ENCODE measurements at regions not wholly inside any gene's neighbourhood (a gene's known extent, or its start where the extent isn't known, plus 50 kb on each side); places are given as distances from the start of the nearest gene placed in this dataset.

- Histone ChIP-seq H3K4me2 (ENCODE audit: low read length) (no peak overlapping the region), H3K4me1 (ENCODE audit: control insufficient read depth, low read length) (no peaks in the 10 kb centered on the region), H4K20me1 (ENCODE audit: control insufficient read depth, insufficient read depth, low read depth, low read length) (no peaks in the 10 kb centered on the region), H3F3A (ENCODE audit: control insufficient read depth, insufficient read depth) (no peaks in the 10 kb centered on the region), H3K27me3 (ENCODE audit: control insufficient read depth, low read length) (no peaks in the 10 kb centered on the region), H3K4me3 (ENCODE audit: low read length) (no peak overlapping the region), H3K36me3 (ENCODE audit: control insufficient read depth, low read length) (no peaks in the 10 kb centered on the region), H3K79me2 (ENCODE audit: control insufficient read depth, low read length) (no peaks in the 10 kb centered on the region), H3K9me3 (ENCODE audit: control insufficient read depth, insufficient read depth, low read length) (no peaks in the 10 kb centered on the region), H3K9me2 (replicated peaks; ENCODE audit: control insufficient read depth, low read length) (no peaks in the 10 kb centered on the region), H3K27ac (ENCODE audit: low read depth, low read length) (no peak overlapping the region)
- TF ChIP-seq EZH2phosphoT487 (IDR thresholded peaks at IDR 0.05; ENCODE audit: borderline replicate concordance, low read length): no peak
- TF ChIP-seq, protein P1, sequence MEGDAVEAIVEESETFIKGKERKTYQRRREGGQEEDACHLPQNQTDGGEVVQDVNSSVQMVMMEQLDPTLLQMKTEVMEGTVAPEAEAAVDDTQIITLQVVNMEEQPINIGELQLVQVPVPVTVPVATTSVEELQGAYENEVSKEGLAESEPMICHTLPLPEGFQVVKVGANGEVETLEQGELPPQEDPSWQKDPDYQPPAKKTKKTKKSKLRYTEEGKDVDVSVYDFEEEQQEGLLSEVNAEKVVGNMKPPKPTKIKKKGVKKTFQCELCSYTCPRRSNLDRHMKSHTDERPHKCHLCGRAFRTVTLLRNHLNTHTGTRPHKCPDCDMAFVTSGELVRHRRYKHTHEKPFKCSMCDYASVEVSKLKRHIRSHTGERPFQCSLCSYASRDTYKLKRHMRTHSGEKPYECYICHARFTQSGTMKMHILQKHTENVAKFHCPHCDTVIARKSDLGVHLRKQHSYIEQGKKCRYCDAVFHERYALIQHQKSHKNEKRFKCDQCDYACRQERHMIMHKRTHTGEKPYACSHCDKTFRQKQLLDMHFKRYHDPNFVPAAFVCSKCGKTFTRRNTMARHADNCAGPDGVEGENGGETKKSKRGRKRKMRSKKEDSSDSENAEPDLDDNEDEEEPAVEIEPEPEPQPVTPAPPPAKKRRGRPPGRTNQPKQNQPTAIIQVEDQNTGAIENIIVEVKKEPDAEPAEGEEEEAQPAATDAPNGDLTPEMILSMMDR (IDR thresholded peaks at IDR 0.05; ENCODE audit: low read depth, low read length, poor library complexity, severe bottlenecking): no peak
These were observed 71.9 kb downstream of the OAT start for GRCh38 chr10:124346831-124347230.

DNA sequence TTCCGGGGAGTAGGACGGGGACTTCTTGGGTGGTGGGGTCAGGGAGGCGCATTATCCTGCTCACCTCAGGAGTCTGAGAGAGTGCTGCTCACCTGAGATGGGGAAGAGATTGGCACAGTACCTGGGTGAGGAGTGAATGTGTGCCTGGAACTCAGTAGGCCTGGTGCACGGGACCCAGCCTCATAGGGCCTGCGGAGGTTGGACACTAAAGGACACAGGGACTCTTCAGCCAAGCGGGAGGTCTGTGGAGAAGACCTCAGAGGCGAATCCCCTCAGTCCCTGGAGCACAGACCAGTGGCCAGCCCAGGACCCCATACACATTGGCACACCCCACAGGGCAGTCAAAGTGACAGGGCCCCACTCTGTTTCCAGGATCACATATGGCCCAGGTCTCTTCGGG, 73.2 kb downstream of the OAT start:
- Histone ChIP-seq H4K20me1 (ENCODE audit: control insufficient read depth, insufficient read depth, low read depth, low read length) (no peaks in the 10 kb centered on the region), H3K36me3 (ENCODE audit: control insufficient read depth, low read length) (no peaks in the 10 kb centered on the region), H3K4me2 (ENCODE audit: low read length) (no peak overlapping the region), H3K27ac (ENCODE audit: low read depth, low read length) (no peak overlapping the region), H3K9me2 (replicated peaks; ENCODE audit: control insufficient read depth, low read length) (no peaks in the 10 kb centered on the region), H3K27me3 (ENCODE audit: control insufficient read depth, low read length) (no peaks in the 10 kb centered on the region), H3K9me3 (ENCODE audit: control insufficient read depth, insufficient read depth, low read length) (no peaks in the 10 kb centered on the region), H3K79me2 (ENCODE audit: control insufficient read depth, low read length) (no peaks in the 10 kb centered on the region), H3F3A (ENCODE audit: control insufficient read depth, insufficient read depth) (no peaks in the 10 kb centered on the region), H3K4me3 (ENCODE audit: low read length) (no peak overlapping the region), H3K4me1 (ENCODE audit: control insufficient read depth, low read length) (peaks cover 11% of the 10 kb centered on the region)
- TF ChIP-seq EZH2phosphoT487 (IDR thresholded peaks at IDR 0.05; ENCODE audit: borderline replicate concordance, low read length): no peak
- TF ChIP-seq, protein P1 (IDR thresholded peaks at IDR 0.05; ENCODE audit: low read depth, low read length, poor library complexity, severe bottlenecking): no peak

DNA sequence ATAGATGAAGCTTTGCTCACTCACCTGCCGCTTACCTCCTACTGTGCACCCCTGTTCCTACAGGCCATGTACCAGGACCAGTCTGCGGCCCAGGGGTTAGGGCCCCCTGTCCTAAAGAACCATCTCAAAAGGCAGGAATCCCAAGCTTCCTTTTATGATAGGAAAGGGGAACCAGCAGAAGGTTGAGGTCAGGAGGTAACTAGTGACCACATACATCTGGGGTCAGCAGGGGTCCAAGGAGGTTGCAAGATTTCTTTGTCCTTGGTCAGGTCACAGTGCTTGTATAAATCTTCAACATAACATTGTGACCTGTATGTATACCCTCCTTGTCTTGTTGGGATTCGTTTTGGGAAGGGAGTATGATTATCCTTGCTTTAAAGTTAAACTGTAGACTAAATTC, 73.8 kb downstream of the OAT start:
- Histone ChIP-seq H3F3A (ENCODE audit: control insufficient read depth, insufficient read depth) (no peaks in the 10 kb centered on the region), H3K79me2 (ENCODE audit: control insufficient read depth, low read length) (no peaks in the 10 kb centered on the region), H3K36me3 (ENCODE audit: control insufficient read depth, low read length) (no peaks in the 10 kb centered on the region), H3K4me1 (ENCODE audit: control insufficient read depth, low read length) (peaks cover 15% of the 10 kb centered on the region), H3K9me2 (replicated peaks; ENCODE audit: control insufficient read depth, low read length) (no peaks in the 10 kb centered on the region), H3K9me3 (ENCODE audit: control insufficient read depth, insufficient read depth, low read length) (no peaks in the 10 kb centered on the region), H4K20me1 (ENCODE audit: control insufficient read depth, insufficient read depth, low read depth, low read length) (no peaks in the 10 kb centered on the region), H3K27me3 (ENCODE audit: control insufficient read depth, low read length) (no peaks in the 10 kb centered on the region), H3K4me2 (ENCODE audit: low read length) (no peak overlapping the region), H3K27ac (ENCODE audit: low read depth, low read length) (no peak overlapping the region), H3K4me3 (ENCODE audit: low read length) (no peak overlapping the region)
- TF ChIP-seq, protein P1 (IDR thresholded peaks at IDR 0.05; ENCODE audit: low read depth, low read length, poor library complexity, severe bottlenecking): no peak
- no peak for TF ChIP-seq EZH2phosphoT487 (IDR thresholded peaks at IDR 0.05; ENCODE audit: borderline replicate concordance, low read length)

GRCh38 chr10:124344266-124344590, 74.5 kb downstream of the OAT start:
- H3F3A ChIP-seq (ENCODE audit: control insufficient read depth, insufficient read depth): no peaks in the 10 kb centered on the region
- no peaks in the 10 kb centered on the region for H4K20me1 ChIP-seq (ENCODE audit: control insufficient read depth, insufficient read depth, low read depth, low read length)
- no peaks in the 10 kb centered on the region for H3K79me2 ChIP-seq (ENCODE audit: control insufficient read depth, low read length)
- TF ChIP-seq, protein P1 (IDR thresholded peaks at IDR 0.05; ENCODE audit: low read depth, low read length, poor library complexity, severe bottlenecking): no peak
- TF ChIP-seq EZH2phosphoT487 (IDR thresholded peaks at IDR 0.05; ENCODE audit: borderline replicate concordance, low read length): no peak
- H3K4me2 ChIP-seq (ENCODE audit: low read length): no peak overlapping the region
- no peak overlapping the region for H3K4me3 ChIP-seq (ENCODE audit: low read length)
- H3K9me3 ChIP-seq (ENCODE audit: control insufficient read depth, insufficient read depth, low read length): no peaks in the 10 kb centered on the region
- no peak overlapping the region for H3K27ac ChIP-seq (ENCODE audit: low read depth, low read length)
- no peaks in the 10 kb centered on the region for H3K27me3 ChIP-seq (ENCODE audit: control insufficient read depth, low read length)
- no peaks in the 10 kb centered on the region for H3K36me3 ChIP-seq (ENCODE audit: control insufficient read depth, low read length)
- H3K4me1 ChIP-seq (ENCODE audit: control insufficient read depth, low read length): peaks cover 15% of the 10 kb centered on the region
- H3K9me2 ChIP-seq (replicated peaks; ENCODE audit: control insufficient read depth, low read length): no peaks in the 10 kb centered on the region
